HL-60 (cell line): ENCODE measurements at regions not wholly inside any gene's neighbourhood (a gene's known extent, or its start where the extent isn't known, plus 50 kb on each side); places are given as distances from the start of the nearest gene placed in this dataset.
A peak's percentile ranks its signal among the peaks of the same experiment; 100 is the strongest.
"Not testable (repeated sequence)": the region's sequence is repeated elsewhere in the genome, so short reads cannot be mapped to it uniquely, and the experiment has no call there.

Experiments
- DNase-seq, 2 experiments: peaks; one replicate each; pipeline ENCODE4 v3.0.0-alpha.2; 2010 to 2020; ENCODE audit warnings: low read depth in 1 of 2, low spot score in 1 of 2
- H3K27ac ChIP-seq: fragments of 250-450 bp; sonication (Bioruptor Pico); replicated peaks from 2 replicates; pipeline ENCODE4 v1.5.1; 2020; ENCODE audit warnings: mild to moderate bottlenecking, moderate library complexity
- H3K27me3 ChIP-seq: fragments of 250-450 bp; sonication (Bioruptor Pico); 2 replicates; pipeline ENCODE4 v1.5.1; 2021; ENCODE audit warnings: mild to moderate bottlenecking, moderate library complexity; ENCODE audit not compliant: insufficient read depth, poor library complexity, severe bottlenecking
- H3K4me3 ChIP-seq: replicated peaks from 2 replicates; pipeline ENCODE4 v1.5.1; 2011; ENCODE audit warnings: mild to moderate bottlenecking, control low read depth, low read length; ENCODE audit not compliant: insufficient read depth
- CTCF ChIP-seq: IDR thresholded peaks from one replicate; pipeline ENCODE4 v1.5.1; 2011; ENCODE audit warnings: low read length, control low read depth, inconsistent platforms; ENCODE audit not compliant: insufficient read depth
- GABPA ChIP-seq: IDR thresholded peaks from 2 replicates; pipeline ENCODE4 v1.6.1; 2012; ENCODE audit warnings: low read depth
- POLR2AphosphoS5 ChIP-seq: IDR thresholded peaks from 2 replicates; pipeline ENCODE4 v1.6.1; 2012; ENCODE audit warnings: low read depth
- REST ChIP-seq: IDR thresholded peaks from 2 replicates; pipeline ENCODE4 v1.6.1; 2012; ENCODE audit warnings: low read depth; ENCODE audit not compliant: insufficient replicate concordance
- SPI1 ChIP-seq: IDR thresholded peaks from 2 replicates; pipeline ENCODE4 v1.6.1; 2012; ENCODE audit warnings: low read depth, mild to moderate bottlenecking, borderline replicate concordance

- Histone ChIP-seq H3K4me3 (no peak overlapping the region), H3K27me3 (no peaks in the 10 kb centered on the region), H3K27ac (no peak overlapping the region)
- no peak for DNase-seq
- no peak for TF ChIP-seq GABPA
- TF ChIP-seq SPI1, result no peak
- no peak for TF ChIP-seq REST
- no peak for TF ChIP-seq POLR2AphosphoS5
Measured at GRCh38 chr15:69570454-69570853, 117.8 kb downstream of the RPLP1 start.

DNA sequence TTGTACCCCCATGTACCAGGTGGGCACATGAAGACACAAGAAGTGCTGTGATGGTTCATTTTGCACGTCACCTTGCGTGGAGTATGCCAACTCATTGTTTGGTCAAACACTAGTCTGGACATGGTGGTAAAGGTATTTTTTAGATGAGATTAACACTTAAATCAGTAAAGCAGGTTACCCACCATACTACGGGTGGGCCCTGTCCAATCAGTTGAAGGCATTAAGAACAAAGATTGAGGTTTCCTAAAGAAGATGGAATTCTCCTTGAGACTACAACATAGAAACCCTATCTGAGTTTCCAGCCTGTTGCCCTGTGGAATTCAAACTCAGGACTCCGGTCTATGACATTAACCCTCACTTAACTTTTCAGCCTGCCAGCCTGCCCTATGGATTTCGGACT, 118.4 kb downstream of the RPLP1 start:
- TF ChIP-seq GABPA (no peak), REST (no peak)
- Histone ChIP-seq H3K27me3 (no peaks in the 10 kb centered on the region), H3K4me3 (no peak overlapping the region), H3K27ac (no peak overlapping the region)
- DNase-seq, result no peak

DNA sequence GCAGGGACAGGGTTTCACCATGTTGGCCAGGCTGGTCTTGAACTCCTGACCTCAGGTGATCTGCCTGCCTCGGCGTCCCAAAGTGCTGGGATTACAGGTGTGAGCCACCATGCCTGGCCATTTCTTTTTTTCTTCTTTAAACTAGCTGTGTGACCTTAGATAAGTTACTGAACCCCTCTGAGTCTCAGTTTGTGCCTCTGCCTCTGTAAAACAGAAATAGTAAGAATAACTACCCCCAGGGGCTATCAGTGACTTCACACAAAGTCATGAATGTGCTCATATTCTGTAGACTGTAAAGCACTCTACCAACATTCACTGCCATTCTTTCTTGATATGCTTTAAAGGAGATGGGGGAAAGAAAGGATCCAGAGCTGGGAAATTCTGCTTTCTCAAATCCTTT, 120.7 kb downstream of the RPLP1 start:
- DNase-seq, H3K27ac ChIP-seq, H3K4me3 ChIP-seq, H3K27me3 ChIP-seq: not testable (repeated sequence)

DNA sequence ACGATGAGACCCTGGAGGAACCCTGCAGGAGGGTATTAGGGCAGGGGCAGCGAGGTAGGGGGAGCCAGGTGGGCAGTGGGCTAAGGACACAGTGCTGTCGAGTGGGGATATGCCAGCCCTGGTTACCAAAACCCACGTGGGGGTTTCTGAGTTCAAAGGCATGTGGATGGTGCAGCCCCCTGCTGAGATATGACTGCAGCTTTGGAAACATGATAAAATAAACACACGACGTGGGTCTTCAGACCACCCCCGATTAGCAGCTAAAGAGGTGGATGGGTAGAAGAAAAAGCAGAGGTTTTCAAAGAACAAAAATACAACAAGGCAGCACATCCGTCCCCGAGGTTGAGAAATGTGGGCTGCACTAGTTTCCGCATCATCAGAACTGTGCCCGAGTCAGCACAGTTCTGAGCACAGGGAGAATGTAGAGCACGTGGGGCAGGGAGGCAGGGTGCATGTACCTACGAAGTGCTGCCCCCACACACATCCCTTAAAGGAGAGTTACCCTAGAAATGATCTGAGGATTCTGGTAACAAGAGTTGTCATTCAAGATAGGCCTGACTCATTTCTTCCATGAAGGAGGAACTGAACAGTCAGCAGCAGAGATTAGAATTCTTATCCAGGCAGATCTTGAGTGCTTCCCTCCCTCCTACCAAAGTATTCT, 121.3 kb downstream of the RPLP1 start:
- no peak for DNase-seq
- Histone ChIP-seq H3K27me3 (no peaks in the 10 kb centered on the region), H3K4me3 (no peak overlapping the region), H3K27ac (no peak overlapping the region)
- no peak for TF ChIP-seq REST

GRCh38 chr15:69574506-69574905, 121.9 kb downstream of the RPLP1 start:
- TF ChIP-seq SPI1, result peak; percentile 32; the same call in 1 of the 2 replicates
- TF ChIP-seq GABPA, result no peak
- H3K27me3 ChIP-seq, result no peaks in the 10 kb centered on the region
- DNase-seq, result no peak
- H3K4me3 ChIP-seq, result no peak overlapping the region
- no peak overlapping the region for H3K27ac ChIP-seq

DNA sequence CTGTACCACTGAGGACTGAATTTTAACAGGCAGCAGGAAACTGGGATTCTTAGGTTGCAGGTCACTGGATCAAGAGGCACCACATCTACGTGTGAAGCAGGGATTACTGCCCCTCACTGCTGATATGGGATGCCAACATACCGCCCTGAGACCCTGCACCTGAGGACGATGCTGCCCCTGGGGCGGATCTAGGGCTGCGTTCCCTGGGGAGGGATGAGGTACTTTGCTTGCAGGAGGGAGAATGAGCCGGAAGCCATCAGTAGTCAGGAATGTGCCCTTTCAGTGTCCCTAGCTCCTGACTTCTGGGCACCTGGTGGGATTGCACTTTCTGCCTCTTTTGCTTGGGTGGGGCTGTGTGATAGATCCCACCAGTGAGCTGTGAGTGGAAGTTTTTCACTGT, 122.8 kb downstream of the RPLP1 start:
- TF ChIP-seq REST (no peak), SPI1 (no peak), GABPA (no peak), CTCF (no peak), POLR2AphosphoS5 (no peak)
- DNase-seq, result no peak
- no peak overlapping the region for H3K4me3 ChIP-seq
- no peak overlapping the region for H3K27ac ChIP-seq
- no peaks in the 10 kb centered on the region for H3K27me3 ChIP-seq
